Left ventricle myocardium inferior (tissue), 1 donor: ENCODE measurements at regions not wholly inside any gene's neighbourhood (a gene's known extent, or its start where the extent isn't known, plus 50 kb on each side); places are given as distances from the start of the nearest gene placed in this dataset.

ENCODE experiments used
- DNase-seq: peaks from one replicate; pipeline ENCODE4 v3.0.0-alpha.2; 2020
- H3K27ac ChIP-seq: fragments of 200-600 bp; replicated peaks from 2 replicates; pipeline ENCODE4 v1.8.0; 2021
- H3K27me3 ChIP-seq: fragments of 200-600 bp; 2 replicates; pipeline ENCODE4 v1.8.0; 2021; ENCODE audit warnings: low read depth
- H3K36me3 ChIP-seq: fragments of 200-600 bp; 2 replicates; pipeline ENCODE4 v1.8.0; 2021
- H3K4me1 ChIP-seq: fragments of 200-600 bp; 2 replicates; pipeline ENCODE4 v1.8.0; 2021
- H3K4me3 ChIP-seq: fragments of 200-600 bp; 2 replicates; pipeline ENCODE4 v1.8.0; 2021; ENCODE audit warnings: mild to moderate bottlenecking, moderate library complexity
- H3K9me3 ChIP-seq: fragments of 200-600 bp; replicated peaks from 2 replicates; pipeline ENCODE4 v1.8.0; 2021
- intact Hi-C: fragments of 100-400 bp; cut with micrococcal nuclease; formaldehyde crosslinking; loops from one replicate; pipeline ENCODE4 v1.11.0; 2022
- TF ChIP-seq, protein P1 (sequence below): fragments of 200-600 bp; IDR thresholded peaks from 2 replicates; pipeline ENCODE4 v1.8.0; 2021; ENCODE audit warnings: antibody characterized with exemption, mild to moderate bottlenecking, borderline replicate concordance
- donor health status: DM: no; HTN: yes; CAD: no; lungs with severe emphysema.

DNA sequence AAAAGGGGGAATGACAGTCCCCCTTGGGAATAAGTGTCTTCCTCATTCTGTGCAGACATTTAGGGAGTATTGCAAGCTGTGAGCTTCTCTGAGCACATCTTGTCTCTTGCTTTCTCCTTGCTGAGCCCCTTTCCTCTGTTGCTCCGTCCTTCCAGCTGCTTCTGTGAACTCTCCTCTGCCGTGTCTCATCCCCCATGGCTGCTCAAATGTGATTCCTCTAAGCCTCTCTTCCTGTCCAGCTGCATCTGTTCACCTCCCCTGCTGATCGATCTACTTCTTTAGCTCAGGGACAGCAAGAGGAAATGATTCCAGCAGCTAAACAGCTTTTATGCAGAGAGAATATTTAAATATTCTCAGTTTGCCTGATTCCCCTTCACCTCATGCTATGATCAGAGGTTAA is 328.0 kb upstream of the DNAJC19 start:
- H3K27me3 ChIP-seq = no peaks in the 10 kb centered on the region
- TF ChIP-seq, protein P1, sequence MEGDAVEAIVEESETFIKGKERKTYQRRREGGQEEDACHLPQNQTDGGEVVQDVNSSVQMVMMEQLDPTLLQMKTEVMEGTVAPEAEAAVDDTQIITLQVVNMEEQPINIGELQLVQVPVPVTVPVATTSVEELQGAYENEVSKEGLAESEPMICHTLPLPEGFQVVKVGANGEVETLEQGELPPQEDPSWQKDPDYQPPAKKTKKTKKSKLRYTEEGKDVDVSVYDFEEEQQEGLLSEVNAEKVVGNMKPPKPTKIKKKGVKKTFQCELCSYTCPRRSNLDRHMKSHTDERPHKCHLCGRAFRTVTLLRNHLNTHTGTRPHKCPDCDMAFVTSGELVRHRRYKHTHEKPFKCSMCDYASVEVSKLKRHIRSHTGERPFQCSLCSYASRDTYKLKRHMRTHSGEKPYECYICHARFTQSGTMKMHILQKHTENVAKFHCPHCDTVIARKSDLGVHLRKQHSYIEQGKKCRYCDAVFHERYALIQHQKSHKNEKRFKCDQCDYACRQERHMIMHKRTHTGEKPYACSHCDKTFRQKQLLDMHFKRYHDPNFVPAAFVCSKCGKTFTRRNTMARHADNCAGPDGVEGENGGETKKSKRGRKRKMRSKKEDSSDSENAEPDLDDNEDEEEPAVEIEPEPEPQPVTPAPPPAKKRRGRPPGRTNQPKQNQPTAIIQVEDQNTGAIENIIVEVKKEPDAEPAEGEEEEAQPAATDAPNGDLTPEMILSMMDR = no peak

DNA sequence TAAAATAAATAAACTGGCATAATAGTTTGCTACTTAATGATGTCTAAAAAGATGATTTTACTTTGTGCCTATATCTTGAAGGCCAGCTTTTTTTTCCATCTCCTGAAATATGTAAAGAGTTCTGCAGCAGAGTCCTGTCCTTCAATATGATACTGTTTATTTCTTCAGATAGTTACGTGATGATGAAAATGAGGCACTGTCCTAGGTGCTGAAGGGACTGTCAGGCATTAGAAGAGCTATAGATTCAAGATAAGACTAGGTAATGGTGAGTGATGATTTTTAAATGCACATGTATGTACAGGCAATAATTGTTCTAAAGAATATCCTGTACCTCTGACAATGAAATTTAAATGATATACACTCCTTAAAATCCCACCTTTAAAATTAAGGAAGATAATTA is 326.9 kb upstream of the DNAJC19 start:
- no peak for DNase-seq
- Histone ChIP-seq H3K36me3 (no peaks in the 10 kb centered on the region), H3K4me1 (no peaks in the 10 kb centered on the region), H3K27ac (no peak overlapping the region), H3K27me3 (no peaks in the 10 kb centered on the region), H3K4me3 (no peak overlapping the region), H3K9me3 (no peaks in the 10 kb centered on the region)
- TF ChIP-seq, protein P1 = no peak
- intact Hi-C loops = no loop called here

More for the DNA sequence above, 328.0 kb upstream of the DNAJC19 start:
- intact Hi-C loops = no loop called here
- Histone ChIP-seq H3K9me3 (peaks cover 7% of the 10 kb centered on the region), H3K36me3 (no peaks in the 10 kb centered on the region), H3K27ac (no peak overlapping the region), H3K4me3 (no peak overlapping the region), H3K4me1 (no peaks in the 10 kb centered on the region)
- no peak for DNase-seq

DNA sequence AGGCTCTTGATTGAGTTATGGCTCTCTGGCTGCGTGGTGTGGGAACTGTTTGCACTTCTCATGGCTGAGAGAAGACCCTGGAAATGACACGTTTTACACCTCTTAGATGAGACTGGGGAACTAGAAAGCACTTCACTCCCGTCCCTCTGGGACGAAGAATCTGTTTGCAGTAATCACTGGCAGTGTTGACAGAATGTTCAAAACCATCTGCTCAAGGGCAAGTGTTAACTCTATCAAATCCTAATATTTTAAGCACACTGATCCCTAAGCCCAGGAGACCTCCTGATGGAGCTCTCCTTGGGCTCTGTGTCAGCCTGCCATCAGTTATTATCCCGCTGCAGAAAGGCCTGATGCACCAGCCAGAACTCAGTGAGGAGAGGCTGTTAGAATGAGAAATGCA is 323.8 kb upstream of the DNAJC19 start:
- no peaks in the 10 kb centered on the region for H3K9me3 ChIP-seq
- intact Hi-C loops = no loop called here
- H3K27ac ChIP-seq = no peak overlapping the region
- H3K4me3 ChIP-seq = no peak overlapping the region
- no peaks in the 10 kb centered on the region for H3K4me1 ChIP-seq
- TF ChIP-seq, protein P1 = no peak
- peaks cover 9% of the 10 kb centered on the region for H3K27me3 ChIP-seq
- H3K36me3 ChIP-seq = no peaks in the 10 kb centered on the region
- no peak for DNase-seq

DNA sequence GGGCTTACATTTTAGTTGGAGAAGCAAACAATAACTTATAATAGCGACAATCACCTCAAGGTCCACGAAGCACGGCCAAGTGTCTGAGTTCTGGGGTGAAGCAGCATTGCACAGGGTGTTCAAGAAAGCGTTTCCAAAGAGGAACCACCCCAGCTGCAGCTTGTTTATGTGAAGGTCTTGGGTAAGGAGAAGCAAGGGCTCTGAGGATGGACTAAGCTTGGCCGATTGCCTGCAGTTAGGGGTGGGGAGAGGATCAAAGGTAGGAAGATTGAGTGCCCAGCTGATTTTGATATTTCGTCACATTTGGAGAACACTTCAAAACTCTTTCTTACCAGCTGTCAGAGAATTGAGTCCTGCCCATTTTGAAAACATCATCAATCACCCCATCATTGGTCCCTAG is 321.6 kb upstream of the DNAJC19 start:
- TF ChIP-seq, protein P1 = no peak
- intact Hi-C loops = no loop called here
- no peaks in the 10 kb centered on the region for H3K9me3 ChIP-seq

DNA sequence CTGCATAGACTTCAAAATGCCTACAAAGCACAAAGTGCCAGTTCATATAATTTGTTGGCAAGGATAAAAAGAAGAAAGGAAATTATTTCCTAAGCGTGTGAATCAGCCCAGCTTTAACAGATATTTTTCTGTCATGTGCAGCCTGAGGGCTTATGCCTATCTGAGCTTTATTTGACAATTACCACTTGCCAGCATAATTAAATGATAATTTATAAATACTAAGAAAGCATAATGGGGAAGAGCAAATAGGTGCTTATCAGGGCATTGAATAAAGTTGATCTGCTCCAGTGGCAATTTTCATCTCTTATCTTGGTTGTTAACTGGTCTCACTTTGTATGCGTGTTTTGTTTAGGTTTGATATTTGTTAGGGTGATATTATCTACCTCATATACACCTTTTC is 313.4 kb upstream of the DNAJC19 start:
- intact Hi-C loops = no loop called here

More for the DNA sequence above, 321.6 kb upstream of the DNAJC19 start:
- H3K4me3 ChIP-seq = no peak overlapping the region
- no peaks in the 10 kb centered on the region for H3K36me3 ChIP-seq
- no peak for DNase-seq
- peaks cover 9% of the 10 kb centered on the region for H3K27me3 ChIP-seq
- H3K4me1 ChIP-seq = no peaks in the 10 kb centered on the region
- no peak overlapping the region for H3K27ac ChIP-seq

More for the DNA sequence above, 313.4 kb upstream of the DNAJC19 start:
- Histone ChIP-seq H3K9me3 (no peaks in the 10 kb centered on the region), H3K27me3 (peaks cover 13% of the 10 kb centered on the region), H3K4me3 (no peak overlapping the region), H3K36me3 (no peaks in the 10 kb centered on the region), H3K4me1 (no peaks in the 10 kb centered on the region), H3K27ac (no peak overlapping the region)
- TF ChIP-seq, protein P1 = no peak
- no peak for DNase-seq
